ENCODE measurements at regions not wholly inside any gene's neighbourhood (a gene's known extent, or its start where the extent isn't known, plus 50 kb on each side); places are given as distances from the start of the nearest gene placed in this dataset.

GRCh38 chr2:149814901-149815300 lies 227.3 kb upstream of the MMADHC start:
- TF ChIP-seq CTCF (IDR thresholded peaks at IDR 0.05 in 8 of 11, conservative IDR thresholded peaks at IDR 0.05 in 3 of 11) (no peak), POLR2AphosphoS5 (IDR thresholded peaks at IDR 0.05) (no peak), POLR2A (IDR thresholded peaks at IDR 0.05) (no peak)

Measured in spleen (tissue), 7 donors.